Stimulated activated CD4-positive, alpha-beta T cell treated with anti-CD3 and anti-CD28 coated beads, TNF-alpha, amount 100 ng/mL, for 48 hours (primary cell): ENCODE measurements at regions not wholly inside any gene's neighbourhood (a gene's known extent, or its start where the extent isn't known, plus 50 kb on each side); places are given as distances from the start of the nearest gene placed in this dataset.
"Not testable (repeated sequence)": the region's sequence is repeated elsewhere in the genome, so short reads cannot be mapped to it uniquely, and the experiment has no call there.

Experiments
- DNase-seq, 3 donors: peaks; one replicate each; pipeline ENCODE4 v3.0.0-alpha.2; 2020; ENCODE audit warnings: low read depth in 3 of 3

DNA sequence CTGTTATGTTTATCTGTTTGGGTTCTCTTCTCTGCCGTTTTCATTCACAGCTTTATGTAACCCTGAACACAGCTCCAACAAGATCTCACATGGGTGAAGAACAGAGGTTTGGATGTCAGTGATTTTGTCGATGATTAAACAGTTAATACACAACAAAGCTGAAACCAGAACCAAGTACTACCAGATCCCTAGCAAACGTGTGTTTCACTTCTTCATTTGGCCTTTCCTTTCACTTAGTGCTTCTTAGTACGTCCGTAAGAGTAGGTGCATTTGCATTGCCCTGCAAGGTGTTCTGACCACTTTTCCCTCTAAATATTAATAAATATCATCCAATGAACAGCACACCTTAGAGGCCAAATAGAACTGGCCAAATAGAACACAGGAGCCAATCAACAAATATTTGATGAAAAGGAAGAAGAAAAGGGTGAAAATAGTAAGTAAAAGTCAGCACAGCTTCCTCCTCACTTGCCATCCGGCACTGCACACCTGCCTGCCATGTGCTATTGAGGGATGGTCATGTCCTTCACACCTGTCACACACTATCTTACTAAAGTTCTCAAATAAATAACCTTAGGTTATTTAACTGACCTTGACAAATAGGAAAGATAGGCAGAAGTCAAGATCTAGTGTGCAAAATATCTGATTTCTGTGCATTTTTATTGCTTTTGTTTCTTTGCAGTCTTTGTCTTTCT lies 252.6 kb upstream of the ANKRD30A start:
- no peak for DNase-seq

DNA sequence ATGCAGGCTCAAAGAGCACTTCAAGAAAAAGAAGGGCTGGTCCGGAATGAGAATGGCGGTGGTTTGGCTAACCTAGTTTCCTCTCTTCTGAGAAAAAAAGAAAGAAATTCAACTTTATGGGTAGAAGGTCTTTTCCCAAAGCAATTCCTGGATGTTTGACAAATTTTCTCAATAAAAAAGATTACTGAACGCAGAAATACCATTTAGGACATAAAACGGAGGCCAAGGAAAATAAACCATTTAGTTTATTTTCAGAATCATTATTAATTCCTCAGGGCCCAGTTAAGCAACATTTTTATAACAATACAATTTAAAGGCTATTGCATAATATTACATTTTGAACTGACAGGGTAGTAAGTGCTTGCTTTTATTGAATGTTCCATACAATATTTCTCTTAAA lies 284.6 kb upstream of the ANKRD30A start:
- no peak for DNase-seq

DNA sequence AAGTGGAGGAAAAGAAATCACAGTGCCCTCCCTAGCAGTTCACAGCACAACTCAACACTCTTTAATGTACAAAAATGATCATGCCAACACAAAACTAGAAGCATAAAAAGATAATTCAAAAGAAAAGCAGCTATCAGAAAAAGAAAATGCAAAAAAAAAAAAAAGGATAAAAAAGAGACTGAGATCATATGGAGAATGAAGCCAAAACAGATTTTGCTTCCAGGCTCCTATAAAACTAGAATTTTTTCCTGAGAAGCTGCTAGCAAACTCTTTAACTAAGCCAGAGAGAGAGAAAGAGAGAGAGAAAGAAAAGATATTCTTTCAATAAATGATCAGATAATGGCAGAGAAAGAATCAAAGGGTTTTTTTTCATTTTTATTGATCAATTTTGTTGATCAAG lies 288.0 kb upstream of the ANKRD30A start:
- no peak for DNase-seq

DNA sequence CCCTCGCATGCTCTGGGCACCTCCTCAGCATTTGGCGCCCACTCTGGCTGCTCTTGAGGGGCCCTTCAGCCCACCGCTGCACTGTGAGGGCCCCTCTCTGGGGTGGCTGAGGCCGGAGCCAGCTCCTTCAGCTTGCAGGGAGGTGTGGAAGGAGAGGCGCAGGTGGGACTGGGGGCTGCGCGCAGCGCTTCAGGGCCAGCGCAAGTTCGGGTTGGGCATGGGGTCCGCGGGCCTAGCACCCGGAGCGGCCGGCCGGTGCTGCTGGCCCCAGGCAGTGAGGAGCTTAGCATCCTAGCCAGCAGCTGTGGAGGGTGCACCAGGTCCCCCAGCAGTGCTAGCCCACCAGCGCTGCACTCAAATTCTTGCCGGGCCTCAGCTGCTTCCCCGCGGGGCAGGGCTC lies 305.6 kb upstream of the ANKRD30A start:
- no peak for DNase-seq

DNA sequence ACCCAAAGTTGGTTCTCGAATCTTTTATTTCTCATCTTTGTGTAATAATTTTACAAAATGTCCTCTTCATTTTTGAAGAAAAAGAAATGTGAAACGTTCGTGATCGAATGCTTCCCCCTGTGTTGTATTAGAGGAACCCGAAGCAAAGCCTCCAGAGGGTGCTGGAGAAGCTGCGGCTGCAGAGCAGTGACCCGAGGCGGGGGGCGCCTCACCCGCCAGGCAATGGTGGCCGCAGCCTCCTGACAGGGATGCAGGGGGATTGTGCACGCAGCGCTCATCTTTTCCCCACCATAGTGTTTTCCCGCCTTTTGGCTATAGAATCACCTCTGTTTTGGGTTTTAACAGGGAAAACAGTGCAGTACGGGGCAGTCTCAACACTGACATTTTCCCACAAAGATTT lies 307.5 kb upstream of the ANKRD30A start:
- DNase-seq, result no peak

GRCh38 chr10:36808625-36809362 lies 316.6 kb upstream of the ANKRD30A start:
- no peak for DNase-seq

- no peak for DNase-seq
These were observed 322.2 kb upstream of the ANKRD30A start for GRCh38 chr10:36803229-36803628.

- DNase-seq, result no peak
These were observed 322.8 kb upstream of the ANKRD30A start for GRCh38 chr10:36802490-36803153.

DNA sequence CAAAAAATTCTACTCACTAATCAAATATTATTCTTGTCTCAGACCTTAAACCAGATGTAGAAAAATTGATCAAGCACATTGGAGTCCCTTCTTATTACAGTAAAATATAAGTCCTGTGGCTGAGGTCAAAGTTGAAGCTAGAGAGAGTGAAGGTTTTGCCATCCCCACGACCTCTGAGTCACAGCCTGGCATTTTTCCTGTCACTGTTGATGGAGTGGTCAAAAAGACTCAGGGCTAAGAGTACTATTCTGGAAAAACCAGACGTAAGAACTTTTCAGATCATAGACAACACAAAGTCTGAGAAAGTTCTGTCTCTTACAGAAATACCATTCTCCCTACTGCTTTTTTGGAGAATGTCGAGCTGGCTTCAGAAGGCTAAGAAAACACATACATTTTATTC lies 323.7 kb upstream of the ANKRD30A start:
- DNase-seq, result no peak

DNA sequence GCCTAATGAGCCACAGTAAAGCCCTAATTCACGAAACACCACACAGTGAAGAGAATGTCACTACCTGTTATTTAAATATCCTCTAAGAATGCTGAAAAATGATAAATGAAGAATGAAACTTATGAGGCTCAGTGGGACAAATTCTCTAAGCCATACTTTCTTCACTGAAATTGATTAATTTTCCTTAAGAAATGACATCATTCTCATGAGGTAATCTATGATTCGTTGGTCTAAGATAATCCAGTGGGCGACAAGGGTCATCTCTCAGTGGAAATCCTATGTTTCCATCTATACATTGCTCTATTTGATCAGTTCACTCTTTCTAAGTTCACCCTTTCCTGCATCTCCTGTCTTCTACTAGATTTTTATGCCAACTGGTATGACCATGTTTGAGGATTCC lies 330.4 kb upstream of the ANKRD30A start:
- DNase-seq, result no peak

- no peak for DNase-seq
These were observed 335.4 kb upstream of the ANKRD30A start for GRCh38 chr10:36789974-36790373.

GRCh38 chr10:36788152-36788551 lies 337.2 kb upstream of the ANKRD30A start:
- DNase-seq, result no peak

DNA sequence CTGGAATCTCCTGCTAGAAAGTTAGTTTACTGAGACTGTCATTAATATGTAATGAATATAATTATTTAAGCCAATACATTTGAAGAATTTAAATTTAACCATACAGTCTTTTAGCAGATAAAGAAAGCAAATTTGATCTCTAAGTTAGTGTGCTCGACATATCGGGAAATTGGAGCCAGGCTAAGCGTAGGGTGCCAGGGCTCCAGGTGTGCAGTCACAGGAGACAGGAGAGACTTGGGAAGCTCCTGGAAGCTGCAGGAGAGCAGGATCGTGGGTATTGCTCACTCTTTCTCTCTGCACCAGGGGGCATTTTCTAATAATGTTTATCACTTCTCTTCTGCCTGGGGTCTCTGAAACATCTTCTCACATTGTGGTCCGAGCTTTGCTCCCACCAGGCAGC lies 342.0 kb upstream of the ANKRD30A start:
- no peak for DNase-seq

DNA sequence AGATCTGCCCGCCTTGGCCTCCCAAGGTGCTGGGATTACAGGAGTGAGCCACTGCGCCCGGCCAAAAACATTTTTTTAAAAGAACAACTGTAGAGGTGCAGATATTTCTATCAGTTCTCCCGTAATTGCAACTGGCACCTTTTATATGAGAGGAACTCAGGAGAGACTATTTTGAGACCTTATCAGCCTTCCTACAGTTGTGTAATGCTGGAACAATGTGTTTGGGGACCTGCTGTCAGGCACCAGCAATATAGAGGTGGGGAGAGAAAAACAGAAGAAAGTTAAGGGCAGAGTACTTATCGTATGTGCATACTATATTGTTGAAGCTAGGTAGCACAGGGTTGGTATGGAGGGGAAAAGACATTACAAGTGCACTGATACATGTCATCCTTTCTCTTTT lies 343.8 kb upstream of the ANKRD30A start:
- DNase-seq, result no peak

GRCh38 chr10:36780158-36780557 lies 345.2 kb upstream of the ANKRD30A start:
- no peak for DNase-seq

- no peak for DNase-seq
These were observed 346.1 kb upstream of the ANKRD30A start for GRCh38 chr10:36779238-36779846.

- no peak for DNase-seq
These were observed 346.7 kb upstream of the ANKRD30A start for GRCh38 chr10:36778651-36779050.

GRCh38 chr10:36773652-36774051 lies 351.7 kb upstream of the ANKRD30A start:
- no peak for DNase-seq

DNA sequence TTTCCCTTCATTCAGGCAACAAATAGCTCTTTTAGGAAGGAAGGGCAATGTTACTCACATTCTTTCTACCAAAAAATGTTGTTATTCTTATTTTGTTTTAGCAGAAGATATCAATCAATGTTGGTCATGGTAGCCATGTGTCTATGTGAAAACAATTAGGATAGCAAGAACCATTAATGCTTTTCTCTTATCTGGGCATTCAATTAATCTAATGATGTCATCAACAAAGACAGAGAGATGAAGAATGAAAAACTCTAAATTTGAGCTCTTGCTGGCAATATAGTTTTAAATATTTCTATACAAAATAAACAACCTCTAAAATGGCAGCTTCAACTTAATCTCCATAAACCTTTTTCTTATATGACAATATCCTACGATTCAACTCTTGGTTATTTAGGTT lies 353.7 kb upstream of the ANKRD30A start:
- DNase-seq, result no peak

GRCh38 chr10:36769741-36770140 lies 355.7 kb upstream of the ANKRD30A start:
- not testable (repeated sequence) for DNase-seq

GRCh38 chr10:36766940-36767339 lies 358.5 kb upstream of the ANKRD30A start:
- no peak for DNase-seq

DNA sequence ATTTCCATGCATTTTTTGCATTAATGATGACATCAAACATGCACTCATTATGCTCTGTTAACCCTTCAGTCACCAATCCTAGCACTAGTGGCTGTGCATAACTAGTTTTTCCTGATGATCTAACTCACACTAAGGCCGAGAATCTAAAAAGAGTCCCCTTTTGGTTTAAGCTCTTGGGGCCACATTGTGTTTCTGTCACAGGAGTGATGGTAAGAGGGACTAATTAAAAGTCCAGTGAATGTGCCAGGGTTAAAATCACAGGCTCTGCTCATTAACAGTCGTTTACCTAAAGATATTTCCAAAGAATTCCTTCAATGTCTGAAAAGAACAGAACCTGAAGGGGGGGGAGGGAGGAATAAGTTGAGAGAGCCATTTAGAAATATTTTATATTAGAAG lies 359.0 kb upstream of the ANKRD30A start:
- DNase-seq, result no peak
